ENCODE measurements at regions not wholly inside any gene's neighbourhood (a gene's known extent, or its start where the extent isn't known, plus 50 kb on each side); places are given as distances from the start of the nearest gene placed in this dataset.

GRCh38 chr14:71514941-71515919 lies 417.0 kb upstream of the RGS6 start:
- no peak for DNase-seq

- DNase-seq = no peak
Observed at GRCh38 chr14:71521238-71522135, 410.7 kb upstream of the RGS6 start.

- DNase-seq = no peak
Observed at GRCh38 chr14:71523630-71524319, 408.5 kb upstream of the RGS6 start.

- no peak for DNase-seq
Observed at GRCh38 chr14:71524320-71524982, 407.8 kb upstream of the RGS6 start.

GRCh38 chr14:71525663-71526221 lies 406.5 kb upstream of the RGS6 start:
- DNase-seq = no peak

GRCh38 chr14:71526388-71526787 lies 405.8 kb upstream of the RGS6 start:
- no peak for DNase-seq

- no peak for DNase-seq
Observed at GRCh38 chr14:71527838-71528237, 404.4 kb upstream of the RGS6 start.

- no peak for DNase-seq
Observed at GRCh38 chr14:71529848-71530247, 402.4 kb upstream of the RGS6 start.

GRCh38 chr14:71532344-71532743 lies 399.9 kb upstream of the RGS6 start:
- no peak for DNase-seq

- DNase-seq = no peak
Observed at GRCh38 chr14:71532790-71533189, 399.4 kb upstream of the RGS6 start.

- no peak for DNase-seq
Observed at GRCh38 chr14:71533390-71533789, 398.8 kb upstream of the RGS6 start.

- no peak for DNase-seq
Observed at GRCh38 chr14:71533800-71534199, 398.4 kb upstream of the RGS6 start.

GRCh38 chr14:71534506-71534905 lies 397.7 kb upstream of the RGS6 start:
- no peak for DNase-seq

- no peak for DNase-seq
Observed at GRCh38 chr14:71536015-71536740, 396.1 kb upstream of the RGS6 start.

- DNase-seq = no peak
Observed at GRCh38 chr14:71536927-71537772, 395.1 kb upstream of the RGS6 start.

- DNase-seq = no peak
Observed at GRCh38 chr14:71538288-71538687, 393.9 kb upstream of the RGS6 start.

GRCh38 chr14:71538938-71539649 lies 393.1 kb upstream of the RGS6 start:
- no peak for DNase-seq

GRCh38 chr14:71539650-71540285 lies 392.5 kb upstream of the RGS6 start:
- DNase-seq = no peak

- no peak for DNase-seq
Observed at GRCh38 chr14:71541271-71541670, 391.0 kb upstream of the RGS6 start.
